NCI-H146 treated with DMSO at 0.1 percent for 48 hours (cell line): ENCODE measurements at regions not wholly inside any gene's neighbourhood (a gene's known extent, or its start where the extent isn't known, plus 50 kb on each side); places are given as distances from the start of the nearest gene placed in this dataset.
"Not testable (repeated sequence)": the region's sequence is repeated elsewhere in the genome, so short reads cannot be mapped to it uniquely, and the experiment has no call there.

ENCODE experiments used
- DNase-seq: peaks from one replicate; lab custom pipeline; 2025; ENCODE audit not compliant: unreplicated experiment; lab: John Stamatoyannopoulos, UW

DNA sequence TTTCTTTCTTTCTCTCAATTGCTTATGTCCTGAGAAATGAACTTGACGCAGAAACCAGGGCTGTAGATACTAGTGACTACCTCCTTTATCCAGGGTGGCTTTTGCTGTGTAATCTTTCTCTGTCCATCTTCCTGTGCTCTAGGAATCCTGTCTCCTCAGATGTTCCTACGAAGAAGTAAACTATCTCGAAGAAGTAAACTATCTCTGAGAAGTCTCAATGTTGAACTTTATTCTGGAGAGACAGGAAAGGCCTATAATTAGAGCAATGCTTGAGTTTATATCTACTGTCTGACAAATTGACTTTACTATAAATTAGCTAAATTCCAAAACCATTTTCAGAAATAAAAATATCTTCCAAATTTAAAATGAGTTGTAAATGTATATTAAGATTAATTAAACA lies 541.5 kb upstream of the DPP6 start:
- no peak for DNase-seq

DNA sequence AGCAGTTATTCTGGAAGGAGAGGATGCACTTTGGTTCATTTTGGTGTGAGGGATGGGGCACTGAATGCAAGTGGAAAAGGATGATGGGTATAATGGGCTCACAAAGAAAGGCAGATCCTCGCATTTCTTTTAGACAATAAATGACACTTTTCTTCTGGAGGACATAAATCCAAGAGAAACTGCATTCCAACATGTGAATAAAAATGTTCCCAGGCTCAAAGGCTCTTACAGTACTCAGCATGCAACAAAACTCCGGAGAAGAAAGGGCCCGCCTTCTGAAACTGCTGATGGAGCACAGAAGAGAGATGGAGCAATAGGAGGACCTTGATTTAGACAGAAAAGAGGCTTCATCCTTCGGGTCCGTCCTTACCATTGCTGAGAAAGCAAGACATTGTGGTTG lies 538.2 kb upstream of the DPP6 start:
- no peak for DNase-seq

DNA sequence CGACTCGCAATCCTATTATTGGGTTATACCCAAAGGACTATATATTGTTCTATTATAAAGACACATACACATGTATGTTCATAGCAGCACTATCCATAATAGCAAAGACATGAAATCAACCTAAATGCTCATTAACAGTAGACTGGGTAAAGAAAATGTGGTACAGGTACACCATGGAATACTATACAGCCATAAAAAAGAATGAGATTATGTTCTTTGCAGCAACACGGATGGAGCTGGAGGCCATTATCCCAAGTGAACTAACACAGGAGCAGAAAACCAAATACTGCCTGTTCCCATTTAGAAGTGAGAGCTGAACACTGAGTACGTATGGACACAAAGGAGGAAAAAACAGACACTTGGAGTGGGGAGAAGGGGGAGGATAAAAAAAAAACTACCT lies 536.8 kb upstream of the DPP6 start:
- DNase-seq, result no peak

DNA sequence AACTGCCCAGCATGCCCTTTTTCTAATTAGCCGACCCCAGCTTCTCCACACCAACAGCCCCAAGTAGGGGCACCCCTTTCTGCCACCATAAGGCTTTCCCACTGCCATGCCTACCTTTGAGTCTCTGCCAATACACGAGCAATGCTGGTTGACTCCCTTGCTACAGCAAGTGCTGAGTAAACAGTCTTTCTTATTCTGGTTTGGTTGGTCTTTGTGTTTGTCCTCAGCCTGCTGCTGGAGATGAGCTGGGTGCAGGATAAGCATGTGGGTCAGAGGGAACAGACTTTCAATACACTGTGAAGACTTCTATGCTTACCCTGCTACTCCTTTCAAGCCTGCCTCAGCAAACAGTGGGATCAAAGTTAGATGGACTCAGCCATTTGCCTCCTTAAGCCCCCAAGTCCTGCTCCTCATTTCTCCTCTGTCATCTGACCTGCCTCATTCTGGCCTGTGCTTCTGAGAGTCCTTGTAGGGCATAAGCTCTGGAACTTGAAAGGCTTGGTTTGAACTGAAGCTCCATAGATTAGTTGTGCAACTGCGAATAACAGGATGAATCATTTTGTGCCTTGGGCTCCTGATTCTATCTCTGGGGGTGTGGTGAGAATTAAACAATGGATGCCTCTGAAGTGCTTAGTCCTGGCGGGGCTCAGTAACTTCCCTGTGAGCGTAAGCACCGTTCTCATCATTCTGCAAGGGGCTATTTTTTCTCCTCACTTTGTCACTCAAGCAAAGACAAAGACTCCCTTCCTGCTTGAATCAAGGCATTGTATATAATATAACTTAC lies 533.8 kb upstream of the DPP6 start:
- DNase-seq, result no peak

DNA sequence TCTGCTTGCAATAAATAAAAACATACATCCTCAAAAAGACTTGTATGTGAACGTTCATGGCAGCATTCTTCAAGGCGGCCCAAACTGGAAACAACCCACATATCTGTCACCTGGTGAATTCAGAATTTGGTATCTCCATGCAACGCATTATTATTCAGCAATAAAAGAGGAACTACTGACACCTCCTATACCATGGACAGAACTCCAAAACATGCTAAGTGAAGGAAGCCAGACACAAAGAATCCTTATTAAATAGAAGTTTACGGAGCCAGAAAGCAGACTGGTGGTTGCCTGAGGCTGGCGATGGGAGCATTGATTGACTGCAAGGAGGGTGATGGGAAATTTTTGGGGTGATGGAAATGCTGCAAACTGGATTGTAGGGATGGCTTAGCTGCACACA lies 530.8 kb upstream of the DPP6 start:
- DNase-seq, result no peak

DNA sequence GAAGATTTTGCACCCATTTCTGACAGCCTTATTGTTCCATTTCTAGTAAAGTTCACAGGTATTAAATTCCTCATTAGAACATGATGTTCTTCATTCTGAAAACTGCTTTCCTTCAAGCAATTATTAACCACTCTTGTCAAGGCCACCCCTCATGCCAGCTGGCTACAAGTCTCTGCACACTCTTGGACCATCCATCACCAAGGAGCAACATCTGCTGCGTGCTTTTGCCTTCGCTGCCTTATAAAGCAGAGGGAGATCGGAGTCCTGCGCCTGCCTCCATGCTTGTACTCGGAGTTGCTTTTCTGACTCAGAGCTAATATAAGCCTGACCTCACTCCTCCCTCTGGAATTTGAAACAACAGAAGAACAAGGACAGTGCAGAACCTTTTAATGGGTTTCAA lies 529.9 kb upstream of the DPP6 start:
- no peak for DNase-seq

DNA sequence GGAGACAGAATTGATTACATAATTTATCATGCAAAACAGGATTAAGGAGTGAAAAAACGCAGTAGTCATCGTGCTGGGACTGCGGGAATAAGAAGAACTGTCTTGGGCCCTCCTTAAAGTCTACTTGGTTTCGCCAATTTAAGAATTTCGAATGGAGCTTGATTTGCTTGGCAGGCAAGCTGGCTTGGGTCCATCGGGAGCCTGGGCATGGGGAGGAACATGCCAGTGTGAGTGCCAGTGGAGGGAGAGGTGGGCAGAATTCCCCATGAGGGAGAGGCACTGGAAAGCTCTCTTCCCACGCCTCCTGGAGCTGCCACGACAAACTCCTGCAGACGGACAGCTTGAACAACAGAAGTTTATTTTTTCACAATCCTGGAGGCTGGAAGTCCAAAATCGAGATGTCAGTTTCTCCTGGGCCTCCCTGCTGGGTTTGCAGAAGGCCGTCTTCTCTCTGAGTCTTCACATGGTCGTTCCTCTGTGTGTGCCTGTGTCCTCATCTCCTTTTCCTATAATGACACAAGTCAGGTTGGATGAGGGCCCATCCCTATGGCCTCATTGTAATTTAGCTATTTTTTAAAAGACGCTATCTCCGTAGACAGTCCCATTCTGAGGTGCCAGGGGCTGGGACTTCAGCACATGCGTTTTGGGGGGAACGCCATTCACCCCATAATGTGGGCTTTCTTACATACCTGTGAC lies 528.7 kb upstream of the DPP6 start:
- DNase-seq, result no peak

DNA sequence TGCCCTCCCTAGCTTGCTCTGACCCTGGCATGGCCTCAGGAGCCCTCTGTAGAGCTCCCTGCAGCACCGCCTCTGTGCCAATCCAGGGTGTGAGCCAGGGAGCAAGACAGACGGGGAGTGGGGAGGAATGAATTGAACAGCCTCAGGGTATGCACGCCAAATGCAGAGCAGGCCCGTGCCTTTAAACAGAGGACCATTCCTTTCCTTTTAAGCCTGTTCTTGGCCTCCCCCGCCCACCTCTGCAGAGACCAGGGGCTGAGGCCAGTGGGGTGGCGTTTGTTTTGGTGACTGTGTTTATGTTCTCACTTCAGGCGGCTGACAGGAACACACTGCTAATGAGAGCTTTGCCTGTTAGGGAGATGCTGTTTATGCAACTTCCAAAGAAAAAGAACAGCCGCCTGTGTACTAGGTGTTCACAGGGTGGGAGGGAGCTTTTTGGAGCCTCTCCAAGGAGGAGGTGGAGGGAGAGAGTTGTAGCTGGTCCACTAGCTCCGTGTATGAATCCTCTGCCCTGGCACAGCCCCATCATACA lies 528.1 kb upstream of the DPP6 start:
- DNase-seq, result no peak

DNA sequence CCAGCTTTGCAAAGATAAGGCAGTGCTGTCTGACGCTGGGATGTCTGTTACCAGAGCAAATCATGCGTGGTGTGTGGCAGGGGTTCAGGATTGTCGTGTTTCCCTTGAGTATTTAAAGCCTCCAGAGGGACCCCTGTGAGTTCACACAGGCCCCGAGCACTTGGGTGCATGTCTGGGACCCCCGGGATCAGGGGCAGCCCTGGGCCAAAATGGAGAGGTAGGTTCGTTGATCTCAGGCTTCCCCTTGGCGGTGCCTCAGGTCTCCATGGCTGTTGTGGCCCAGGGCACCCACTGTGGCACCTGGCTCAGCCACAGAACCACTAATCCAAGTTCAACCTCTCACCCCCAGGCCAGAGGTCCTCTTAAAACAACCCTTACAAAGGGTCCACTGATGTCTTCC lies 523.1 kb upstream of the DPP6 start:
- DNase-seq, result no peak

DNA sequence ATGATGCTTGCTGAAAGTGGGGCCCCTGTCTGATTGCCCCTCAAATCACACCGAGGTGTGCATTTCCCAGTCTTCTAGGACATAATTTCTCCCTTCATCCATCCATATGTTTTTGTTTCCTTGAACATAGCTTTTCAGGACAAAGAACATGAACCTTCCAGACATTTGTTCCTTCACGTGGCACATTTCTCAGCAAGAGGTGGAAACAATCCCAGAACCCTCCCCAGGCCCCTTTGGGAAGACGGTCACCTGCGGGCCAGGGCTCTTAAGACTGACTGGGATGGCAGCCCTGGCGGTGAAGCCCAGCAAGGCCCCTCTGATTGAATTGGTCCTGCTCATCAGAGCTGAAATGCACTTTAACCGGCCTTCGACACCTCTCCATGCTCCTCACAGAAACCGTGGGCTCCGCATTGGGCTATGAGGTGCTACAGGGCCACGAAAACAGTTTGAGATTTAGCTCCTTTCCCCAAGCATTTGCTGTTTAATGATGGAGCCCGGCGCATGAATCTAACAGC lies 522.5 kb upstream of the DPP6 start:
- DNase-seq, result no peak

DNA sequence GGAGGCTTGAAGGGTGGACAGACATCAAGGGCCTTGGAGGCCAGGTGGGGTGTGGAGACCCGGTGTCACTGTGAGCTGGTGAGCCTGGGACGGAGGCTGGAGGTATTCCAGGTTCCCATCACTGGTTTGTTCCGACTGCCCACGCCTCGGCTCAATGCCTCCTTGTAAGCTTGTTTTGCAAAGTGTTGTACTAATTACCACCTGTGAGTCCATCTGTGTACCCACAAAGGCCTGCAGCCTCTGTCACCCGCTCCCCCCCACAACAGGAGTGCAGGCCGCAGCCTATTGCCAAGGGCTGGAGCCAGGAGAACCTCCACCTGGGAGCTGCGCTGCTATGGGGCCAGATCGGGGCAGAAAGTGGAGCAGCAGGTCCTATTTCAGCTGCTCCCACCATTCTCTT lies 521.8 kb upstream of the DPP6 start:
- no peak for DNase-seq

DNA sequence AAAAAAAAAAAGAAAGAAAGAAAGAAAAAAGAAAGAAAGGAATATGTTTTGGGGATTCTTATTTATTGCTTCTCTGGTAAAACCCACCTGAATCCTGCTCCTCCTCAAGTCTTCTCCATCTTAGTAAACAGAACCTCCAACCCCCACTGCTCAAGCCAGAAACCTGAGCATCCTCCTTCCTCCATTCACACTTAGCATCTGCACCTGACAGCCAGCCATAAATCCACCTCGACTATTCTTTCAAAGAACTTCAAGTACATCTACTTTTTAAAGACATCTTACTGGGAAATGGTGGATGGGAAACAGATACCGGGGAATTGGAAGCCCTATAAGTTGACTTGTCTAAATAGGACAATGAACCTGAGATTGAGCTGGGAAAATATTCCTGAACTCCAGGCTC lies 519.9 kb upstream of the DPP6 start:
- no peak for DNase-seq

DNA sequence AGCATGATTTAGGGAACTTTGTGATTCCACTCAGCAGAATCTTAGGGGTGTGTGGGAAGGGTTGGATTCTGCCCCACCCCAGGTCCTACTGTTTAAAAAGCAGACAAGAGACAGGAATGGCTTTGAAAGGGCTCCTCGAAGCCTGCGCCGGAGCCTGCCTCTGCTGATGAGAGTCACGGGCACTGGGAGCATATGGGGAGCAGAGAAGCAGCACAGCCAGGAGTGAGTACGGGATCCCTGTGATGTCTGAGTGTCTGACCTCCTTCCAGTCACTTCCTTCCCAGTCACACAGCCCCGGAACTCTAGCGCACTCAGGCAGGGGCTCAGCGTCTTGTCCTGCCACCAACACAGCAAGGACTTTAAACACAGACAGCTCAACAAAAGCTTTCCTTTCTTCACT lies 514.9 kb upstream of the DPP6 start:
- no peak for DNase-seq

DNA sequence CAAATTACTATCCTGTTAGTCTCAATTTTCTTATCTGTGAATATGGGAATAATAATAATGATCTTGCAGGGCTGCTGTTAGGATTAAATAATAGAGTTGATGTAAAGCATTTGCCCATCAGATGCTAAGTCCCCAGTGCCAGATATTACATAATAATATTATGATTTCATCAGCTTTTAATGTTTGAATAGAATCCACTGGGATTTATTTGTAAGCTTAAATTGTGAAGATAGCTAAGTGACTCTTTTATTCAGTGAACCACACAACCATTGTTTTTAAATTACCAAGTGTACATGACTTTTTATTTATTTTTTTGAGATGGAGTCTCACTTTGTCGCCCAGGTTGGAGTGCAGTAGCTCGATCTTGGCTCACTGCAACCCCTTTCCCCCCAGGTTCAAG lies 510.3 kb upstream of the DPP6 start:
- DNase-seq, result no peak

DNA sequence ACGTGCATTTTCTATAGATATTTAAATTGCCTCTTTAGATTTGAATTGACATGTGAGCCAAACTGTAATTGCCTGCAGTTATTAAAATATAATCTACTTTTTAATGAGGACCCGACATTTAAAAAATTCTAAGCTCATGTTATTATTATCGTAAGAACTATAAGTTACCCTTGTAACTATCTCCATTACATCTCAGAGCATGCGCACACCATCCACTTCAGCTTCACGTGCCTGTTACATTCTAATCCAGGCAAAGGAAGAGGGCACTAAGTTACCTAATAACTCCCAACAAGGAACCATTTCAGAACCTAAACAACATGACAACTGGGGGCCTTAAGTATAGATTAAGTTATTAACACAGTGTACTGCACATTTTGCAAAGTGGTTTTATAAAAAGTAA lies 509.0 kb upstream of the DPP6 start:
- DNase-seq, result no peak

DNA sequence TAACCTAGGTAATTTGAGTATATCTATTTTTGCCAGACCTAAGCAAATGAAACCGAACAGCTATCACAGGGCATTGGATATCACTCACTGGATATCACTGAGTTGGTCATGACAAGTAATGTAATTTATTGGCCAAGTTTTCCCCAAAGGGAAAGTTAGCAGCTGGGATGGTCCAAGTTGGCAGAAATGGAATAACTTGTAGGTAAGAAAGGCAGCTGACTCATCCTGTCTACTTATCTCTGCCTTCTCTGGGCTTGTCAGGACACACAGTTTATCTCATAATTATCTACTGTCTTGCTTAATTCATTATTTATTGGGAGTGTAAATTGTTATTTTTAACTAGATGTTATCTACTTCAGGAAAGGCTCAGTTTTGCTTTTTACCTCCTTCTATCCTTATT lies 502.0 kb upstream of the DPP6 start:
- no peak for DNase-seq

DNA sequence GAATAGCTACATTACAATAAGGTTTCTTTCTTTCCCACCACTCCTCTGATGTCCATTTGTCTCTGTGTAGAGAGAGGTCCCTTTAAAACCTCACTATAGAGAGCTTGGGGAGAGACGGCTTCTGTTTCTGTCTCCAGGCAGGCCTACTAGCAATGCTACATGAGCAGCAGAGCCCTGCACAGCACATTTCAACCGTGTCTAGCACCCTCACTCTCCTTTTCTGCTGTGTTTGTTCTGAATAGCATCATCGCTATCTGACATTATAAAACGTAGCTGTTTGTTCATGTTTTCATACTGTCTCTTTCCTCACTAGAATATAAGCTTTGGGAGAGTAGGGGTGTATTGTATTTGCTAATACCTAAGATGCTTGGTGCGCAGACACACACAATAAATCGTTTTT lies 487.8 kb upstream of the DPP6 start:
- DNase-seq, result no peak

DNA sequence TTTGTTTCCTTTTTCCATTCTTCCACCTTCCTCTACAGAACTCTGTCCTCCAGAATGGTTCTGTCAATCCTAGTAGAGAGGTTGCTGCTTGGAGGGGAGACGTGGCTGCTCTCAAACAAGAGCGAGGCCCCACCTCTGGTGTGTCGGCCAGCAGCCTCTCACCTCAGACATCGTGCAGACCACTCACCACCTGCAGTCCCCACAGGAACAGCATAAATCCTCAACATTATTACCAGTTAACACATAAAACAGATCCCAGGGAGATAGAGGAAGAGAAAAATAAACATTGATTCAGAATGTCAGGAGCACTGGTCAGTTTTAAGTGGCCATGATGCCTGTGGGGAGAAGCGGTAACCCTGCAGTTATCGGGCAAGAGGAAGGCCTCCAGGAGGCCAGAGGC lies 485.9 kb upstream of the DPP6 start:
- no peak for DNase-seq

DNA sequence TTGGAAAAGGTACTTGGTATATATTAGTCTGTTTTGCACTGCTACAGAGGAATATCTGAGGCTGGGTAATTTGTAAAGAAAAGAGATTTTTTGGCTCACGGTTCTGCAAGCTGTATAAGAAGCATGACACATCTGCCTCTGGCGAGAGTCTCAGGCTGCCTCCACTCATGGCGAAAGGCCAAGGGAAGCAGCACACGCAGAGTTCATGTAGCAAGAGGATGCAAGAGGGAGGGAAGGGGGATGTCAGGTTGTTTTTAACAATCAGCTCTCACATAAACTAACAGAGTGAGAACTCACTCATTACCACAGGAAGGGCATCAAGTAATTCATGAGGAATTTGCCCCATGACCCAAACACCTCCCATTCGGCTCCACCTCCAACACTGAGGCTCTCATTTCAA lies 484.8 kb upstream of the DPP6 start:
- DNase-seq, result no peak

DNA sequence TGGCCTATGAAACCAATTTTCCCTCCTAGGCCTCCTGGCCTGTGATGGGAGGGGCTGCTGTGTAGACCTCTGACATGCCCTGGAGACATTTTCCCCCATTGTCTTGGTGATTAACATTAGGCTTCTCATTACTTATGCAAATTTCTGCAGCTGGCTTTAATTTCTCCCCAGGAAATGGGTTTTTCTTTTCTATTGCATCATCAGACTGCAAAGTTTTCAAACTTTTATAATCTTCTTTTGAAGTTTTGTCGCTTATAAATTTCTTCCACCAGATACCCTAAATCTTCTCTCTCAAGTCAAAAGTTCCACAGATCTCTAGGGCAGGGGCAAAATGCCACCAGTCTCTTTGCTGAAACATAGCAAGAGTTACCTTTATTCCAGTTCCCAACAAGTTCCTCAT lies 482.7 kb upstream of the DPP6 start:
- not testable (repeated sequence) for DNase-seq

DNA sequence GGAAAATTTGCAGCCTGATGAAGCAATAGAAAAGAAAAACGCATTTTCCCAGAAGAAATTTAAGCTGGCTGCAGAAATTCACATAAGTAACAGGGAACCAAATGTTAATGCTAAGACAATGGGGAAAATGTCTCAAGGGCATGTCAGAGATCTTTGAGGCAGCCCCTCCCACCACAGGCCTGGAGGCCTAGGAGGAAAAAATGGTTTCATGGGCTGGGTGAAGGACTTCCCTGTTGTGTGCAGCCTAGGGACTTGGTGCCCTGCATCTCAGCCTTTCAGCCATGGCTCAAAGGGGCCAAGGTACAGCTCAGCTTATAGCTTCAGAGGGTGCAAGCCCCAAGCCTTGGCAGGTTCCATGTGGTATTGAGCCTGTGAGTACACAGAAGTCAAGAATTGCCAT lies 476.1 kb upstream of the DPP6 start:
- DNase-seq, result no peak

DNA sequence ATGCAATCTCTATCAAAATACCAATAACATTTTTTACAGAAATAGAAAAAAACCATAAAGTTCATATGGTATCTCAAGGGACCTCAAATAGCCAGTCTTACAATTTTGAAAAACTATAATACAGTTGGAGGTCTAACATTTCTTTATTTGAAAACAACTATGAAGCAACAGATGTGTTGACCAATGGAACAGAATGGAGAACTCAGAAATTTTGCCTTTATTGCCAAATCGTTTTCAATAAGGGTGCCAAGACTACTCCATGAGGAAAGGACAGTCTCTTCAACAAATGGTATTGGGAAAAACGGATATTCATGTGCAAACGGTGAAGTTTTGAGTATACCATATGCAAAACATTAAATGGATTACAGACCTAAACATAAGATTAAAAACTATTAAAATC lies 470.8 kb upstream of the DPP6 start:
- no peak for DNase-seq
